ENCODE measurements at regions not wholly inside any gene's neighbourhood (a gene's known extent, or its start where the extent isn't known, plus 50 kb on each side); places are given as distances from the start of the nearest gene placed in this dataset.
"Not testable (repeated sequence)": the region's sequence is repeated elsewhere in the genome, so short reads cannot be mapped to it uniquely, and the experiment has no call there.

DNA sequence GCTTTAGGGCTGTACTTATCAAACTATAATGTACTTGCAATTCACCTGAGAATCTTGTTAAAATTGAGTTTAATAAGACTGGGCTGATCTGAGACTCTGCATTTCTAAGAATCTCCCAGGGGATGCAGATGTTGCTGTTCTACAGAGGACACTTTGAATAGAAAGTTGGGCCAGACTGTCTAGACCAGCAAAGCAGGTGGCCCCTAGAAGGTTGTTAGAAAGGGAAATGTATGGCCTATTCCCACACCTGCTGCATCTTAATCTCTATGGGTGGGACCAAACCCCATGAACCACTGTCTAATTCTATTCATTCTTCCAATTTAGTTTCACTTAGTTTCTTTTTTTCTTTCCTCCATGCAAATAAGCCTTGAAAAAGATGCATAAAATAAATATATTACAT lies 413.2 kb upstream of the TECRL start:
- no peak for DNase-seq (ENCODE audit: low read depth in 2 of 2)

DNA sequence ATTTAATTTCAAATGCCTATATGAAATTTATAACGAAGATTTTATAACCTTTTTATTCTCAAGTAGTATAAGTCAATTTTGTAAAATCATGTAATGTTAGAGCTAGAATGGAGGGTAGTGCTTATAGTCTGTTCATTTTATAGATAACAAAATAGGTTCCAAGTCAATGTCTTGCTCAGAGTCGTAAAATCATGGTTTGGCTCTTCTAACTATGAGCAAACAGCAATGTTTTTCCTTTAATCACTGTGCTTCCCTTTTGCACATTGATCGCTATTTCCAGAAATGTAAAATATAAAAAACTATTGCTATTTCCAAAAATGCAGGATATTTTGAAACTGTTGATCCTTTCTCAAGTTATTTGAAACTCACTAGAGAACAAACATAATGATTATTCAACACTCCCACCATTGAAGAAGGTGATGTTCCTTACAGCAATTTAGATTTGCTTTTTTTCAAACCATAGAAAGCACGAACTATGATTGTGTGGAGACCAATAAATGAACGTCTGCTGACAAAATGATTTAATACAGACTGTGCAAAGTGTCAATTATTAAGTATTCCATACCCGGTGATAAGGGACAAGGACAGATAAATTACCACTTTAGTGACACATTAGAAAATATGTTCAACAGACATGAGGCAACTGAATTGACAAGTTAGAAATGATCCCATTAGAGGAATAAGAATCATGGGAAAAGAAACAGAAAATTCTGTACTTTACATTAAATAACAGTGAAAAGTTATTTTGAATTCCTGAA lies 412.1 kb upstream of the TECRL start:
- DNase-seq (ENCODE audit: low read depth in 2 of 2) = no peak

- DNase-seq (ENCODE audit: low read depth in 2 of 2) = no peak
Measured at GRCh38 chr4:64814616-64815015, 405.4 kb upstream of the TECRL start.

DNA sequence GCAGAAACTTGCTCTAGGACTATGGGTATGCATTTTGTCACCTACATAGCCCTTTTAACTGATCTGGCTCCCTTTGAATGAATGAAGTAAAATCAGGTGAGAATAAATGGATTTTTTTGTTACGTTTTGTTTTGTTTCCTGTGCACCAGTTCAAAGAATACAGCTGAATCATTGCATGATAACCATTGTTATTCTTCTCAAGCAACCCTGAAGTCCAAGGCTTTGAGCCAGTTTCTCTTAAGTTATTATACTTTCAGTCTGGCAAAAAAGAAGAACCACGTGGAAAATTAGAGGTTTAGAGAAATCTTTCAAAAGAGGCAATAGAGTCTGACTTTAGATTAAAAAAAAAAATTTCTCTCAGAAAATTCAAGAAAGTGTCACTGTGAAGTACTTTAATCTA lies 398.6 kb upstream of the TECRL start:
- DNase-seq (ENCODE audit: low read depth in 2 of 2) = no peak

- DNase-seq (ENCODE audit: low read depth in 2 of 2) = no peak
Measured at GRCh38 chr4:64799751-64800150, 390.5 kb upstream of the TECRL start.

DNA sequence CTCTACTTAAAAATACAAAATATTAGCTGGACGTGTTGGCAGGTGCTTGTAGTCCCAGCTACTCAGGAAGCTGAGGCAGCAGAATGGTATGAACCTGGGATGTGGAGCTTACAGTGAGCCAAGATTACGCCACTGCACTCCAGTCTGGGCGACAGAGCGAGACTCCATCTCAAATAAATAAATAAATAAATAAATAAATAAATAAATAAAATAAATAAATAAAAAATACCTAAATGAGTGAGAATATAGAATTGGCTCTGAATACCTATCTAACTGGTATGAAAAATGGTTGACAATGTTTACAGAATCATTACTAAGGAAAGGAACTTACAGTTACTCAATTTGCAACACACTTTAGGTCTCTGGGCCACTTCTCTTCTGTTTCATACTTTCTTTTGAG lies 389.6 kb upstream of the TECRL start:
- not testable (repeated sequence) for DNase-seq (ENCODE audit: low read depth in 2 of 2)

DNA sequence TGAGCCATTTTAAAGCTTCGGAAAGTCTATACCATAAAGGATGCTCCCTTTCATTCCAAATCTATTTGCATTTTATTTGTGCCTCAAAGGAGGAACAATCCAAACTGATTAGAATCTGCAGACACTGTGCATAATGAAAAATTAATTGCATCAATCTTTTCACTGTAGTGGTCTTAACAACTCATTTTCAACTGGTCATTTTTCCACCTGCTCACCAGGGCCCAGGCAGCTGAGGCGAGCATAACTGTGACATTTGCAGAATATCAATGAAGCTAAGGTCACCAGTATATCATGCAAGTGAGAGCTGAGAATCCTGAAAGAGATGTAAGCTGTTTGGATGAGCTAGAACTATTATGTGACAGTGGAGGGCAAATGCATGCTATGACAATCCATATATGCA lies 387.3 kb upstream of the TECRL start:
- DNase-seq (ENCODE audit: low read depth in 2 of 2) = no peak

DNA sequence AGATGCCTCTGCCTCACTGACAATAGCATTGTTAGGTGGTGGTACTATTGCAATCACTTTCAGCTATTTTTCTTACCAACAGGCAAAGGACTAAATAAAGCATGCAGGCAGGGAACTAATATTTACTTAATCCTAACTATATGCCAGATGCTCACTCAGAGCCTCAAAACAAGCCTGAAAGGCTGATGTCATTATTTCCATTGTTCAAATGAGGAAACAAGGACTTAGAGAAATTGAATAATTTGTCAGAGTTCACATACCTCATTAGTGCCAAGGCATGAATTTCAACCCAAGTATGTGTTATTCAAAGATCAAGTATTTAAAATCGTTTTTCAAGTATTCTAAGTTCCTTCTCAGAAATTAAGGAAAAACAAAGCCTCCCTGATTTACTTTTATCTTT lies 374.9 kb upstream of the TECRL start:
- DNase-seq (ENCODE audit: low read depth in 2 of 2) = no peak

DNA sequence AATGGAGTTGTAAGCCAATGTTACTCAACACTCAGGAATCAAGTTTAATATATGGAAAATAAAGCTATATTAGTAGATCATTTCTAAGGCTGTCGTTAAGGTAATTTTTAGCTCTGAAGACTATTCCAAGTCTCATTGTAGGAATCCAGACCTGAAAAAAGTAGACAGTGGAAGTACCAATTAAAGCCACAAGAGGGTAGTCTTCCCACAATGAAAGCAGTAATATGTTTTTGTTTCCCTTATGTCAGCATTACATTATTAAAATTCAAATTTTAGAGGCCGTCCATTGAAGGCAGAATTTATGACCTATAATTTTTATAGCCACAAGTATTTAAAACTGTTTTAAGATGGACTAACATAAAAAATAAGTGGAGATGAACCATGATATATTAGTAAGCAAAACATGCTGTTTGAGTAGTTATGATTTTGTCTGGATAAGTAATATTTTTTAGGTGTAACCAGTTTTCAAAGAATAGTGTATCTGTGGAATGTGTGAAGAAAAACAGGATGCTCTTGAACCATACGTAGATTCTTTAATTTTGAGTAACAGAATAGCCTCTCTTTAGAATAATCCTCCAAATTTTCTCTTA lies 372.6 kb upstream of the TECRL start:
- no peak for DNase-seq (ENCODE audit: low read depth in 2 of 2)

DNA sequence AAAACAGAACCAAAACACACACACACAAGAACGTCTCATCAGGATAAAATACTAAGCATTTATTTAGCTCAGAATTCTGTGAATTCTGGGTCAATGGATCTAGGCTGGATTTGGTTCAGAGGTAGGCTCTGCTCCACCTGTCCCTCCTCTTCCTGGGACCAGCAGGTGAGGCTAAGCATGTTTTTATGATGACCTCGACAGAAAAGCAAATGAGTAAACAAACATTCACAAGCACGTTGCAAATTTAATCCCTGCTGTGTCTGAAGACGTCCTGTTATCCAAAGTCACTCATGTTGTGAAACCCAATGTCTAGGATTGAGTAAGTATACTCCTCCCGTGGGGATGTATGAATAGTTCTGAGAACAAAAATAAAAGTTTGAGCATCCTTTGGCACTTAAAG lies 371.4 kb upstream of the TECRL start:
- no peak for DNase-seq (ENCODE audit: low read depth in 2 of 2)

GRCh38 chr4:64777286-64777685 lies 368.0 kb upstream of the TECRL start:
- no peak for DNase-seq (ENCODE audit: low read depth in 2 of 2)

- no peak for DNase-seq (ENCODE audit: low read depth in 2 of 2)
Measured at GRCh38 chr4:64776820-64777219, 367.6 kb upstream of the TECRL start.

DNA sequence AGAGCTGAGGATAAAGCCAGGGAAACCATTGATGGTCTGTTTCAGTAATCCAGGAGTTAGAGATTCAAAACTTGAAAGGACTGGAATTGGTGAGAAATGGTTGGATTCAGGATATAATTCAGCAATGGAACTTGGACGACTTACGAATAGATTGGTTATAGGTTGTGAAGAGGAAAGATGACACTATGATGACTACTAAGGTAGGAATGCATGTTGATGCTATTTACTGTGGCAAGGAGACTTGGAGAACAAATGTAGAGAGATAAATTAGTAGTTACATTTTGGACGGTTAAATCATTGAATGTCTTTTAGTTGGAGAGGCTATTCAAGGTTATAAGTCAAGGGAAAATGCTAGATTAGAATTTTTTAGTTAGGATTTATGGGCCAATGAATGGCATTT lies 365.4 kb upstream of the TECRL start:
- DNase-seq (ENCODE audit: low read depth in 2 of 2) = no peak

- DNase-seq (ENCODE audit: low read depth in 2 of 2) = no peak
Measured at GRCh38 chr4:64771149-64771548, 361.9 kb upstream of the TECRL start.

- DNase-seq (ENCODE audit: low read depth in 2 of 2) = no peak
Measured at GRCh38 chr4:64767547-64767946, 358.3 kb upstream of the TECRL start.

- no peak for DNase-seq (ENCODE audit: low read depth in 2 of 2)
Measured at GRCh38 chr4:64766565-64766964, 357.3 kb upstream of the TECRL start.

DNA sequence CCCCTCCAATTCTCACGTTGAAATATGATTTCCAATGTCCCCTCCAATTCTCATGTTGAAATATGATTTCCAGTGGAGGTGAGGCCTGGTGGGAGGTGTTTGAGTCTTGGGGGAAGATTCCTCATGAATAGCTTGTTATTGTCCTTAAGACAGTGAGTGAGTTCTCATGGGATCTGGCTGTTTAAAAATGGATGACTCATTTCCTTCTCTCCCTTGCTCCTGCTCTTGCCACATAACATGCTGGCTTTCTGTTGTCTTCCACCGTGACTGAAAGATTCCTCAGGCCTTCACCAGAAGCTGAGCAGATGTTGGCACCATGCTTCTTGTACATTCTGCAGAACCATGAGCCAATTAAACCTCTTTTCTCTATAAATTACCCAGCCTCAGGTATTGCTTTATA lies 346.8 kb upstream of the TECRL start:
- no peak for DNase-seq (ENCODE audit: low read depth in 2 of 2)

GRCh38 chr4:64747919-64748715 lies 338.9 kb upstream of the TECRL start:
- no peak for DNase-seq (ENCODE audit: low read depth in 2 of 2)

DNA sequence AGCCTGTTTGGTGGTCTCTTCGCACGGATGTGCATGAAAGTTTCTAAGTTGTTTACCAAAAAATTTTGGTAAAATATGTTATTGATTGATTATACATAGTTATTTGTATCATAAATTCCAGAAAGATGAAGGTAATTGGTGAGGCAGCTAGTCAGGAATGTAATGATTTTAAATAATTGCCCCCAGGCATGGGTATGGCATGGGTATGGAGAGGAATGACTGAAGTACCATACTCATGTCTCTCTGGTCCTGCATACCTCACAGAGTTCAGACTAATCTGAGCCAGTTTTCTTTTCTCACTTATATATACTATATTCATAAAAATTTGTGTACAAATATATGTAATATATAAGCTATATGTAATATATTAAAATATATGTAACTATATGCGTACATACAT lies 329.0 kb upstream of the TECRL start:
- no peak for DNase-seq (ENCODE audit: low read depth in 2 of 2)

DNA sequence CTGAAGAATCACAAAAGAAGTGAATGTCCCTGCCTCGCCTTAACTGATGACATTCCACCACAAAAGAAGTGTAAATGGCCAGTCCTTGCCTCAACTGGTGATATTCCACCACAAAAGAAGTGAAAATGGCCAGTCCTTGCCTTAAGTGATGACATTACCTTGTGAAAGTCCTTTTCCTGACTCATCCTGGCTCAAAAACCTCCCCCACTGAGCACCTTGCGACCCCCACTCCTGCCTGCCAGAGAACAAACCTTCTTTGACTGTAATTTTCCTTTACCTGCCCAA lies 328.5 kb upstream of the TECRL start:
- DNase-seq (ENCODE audit: low read depth in 2 of 2) = not testable (repeated sequence)

GRCh38 chr4:64737026-64737853 lies 328.0 kb upstream of the TECRL start:
- no peak for DNase-seq (ENCODE audit: low read depth in 2 of 2)

DNA sequence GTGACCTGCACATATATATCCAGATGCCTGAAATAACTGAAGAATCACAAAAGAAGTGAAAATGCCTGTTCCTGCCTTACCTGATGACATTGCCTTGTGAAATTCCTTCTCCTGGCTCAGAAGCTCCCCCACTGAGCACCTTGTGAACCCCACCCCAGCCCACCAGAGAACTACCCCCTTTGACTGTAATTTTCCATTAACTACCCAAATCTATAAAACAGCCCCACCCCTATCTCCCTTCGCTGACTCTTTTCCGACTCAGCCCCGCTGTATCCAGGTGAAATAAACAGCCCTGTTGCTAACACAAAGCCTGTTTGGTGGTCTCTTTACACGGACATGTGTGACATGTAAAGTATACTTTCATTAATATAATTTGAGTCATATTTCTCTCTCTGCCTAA lies 320.3 kb upstream of the TECRL start:
- no peak for DNase-seq (ENCODE audit: low read depth in 2 of 2)

All from stimulated activated CD4-positive, alpha-beta T cell treated with anti-CD3 and anti-CD28 coated beads, Interleukin-4, amount 100 ng/mL, for 48 hours (primary cell).